ENCODE measurements at regions not wholly inside any gene's neighbourhood (a gene's known extent, or its start where the extent isn't known, plus 50 kb on each side); places are given as distances from the start of the nearest gene placed in this dataset.
A peak's percentile ranks its signal among the peaks of the same experiment; 100 is the strongest.

GRCh38 chr7:106606120-106606519, 54.8 kb downstream of the CCDC71L start:
- DNase-seq, result no peak

- no peak for DNase-seq
These were observed 56.0 kb downstream of the CCDC71L start for GRCh38 chr7:106604971-106605370.

GRCh38 chr7:106604303-106604924, 56.5 kb downstream of the CCDC71L start:
- DNase-seq, result no peak

GRCh38 chr7:106603346-106603745, 57.6 kb downstream of the CCDC71L start:
- no peak for DNase-seq

GRCh38 chr7:106602062-106602461, 58.9 kb downstream of the CCDC71L start:
- no peak for DNase-seq

GRCh38 chr7:106600569-106601373, 60.2 kb downstream of the CCDC71L start:
- DNase-seq, result no peak

- DNase-seq, result peak; percentile 68
These were observed 61.6 kb downstream of the CCDC71L start for GRCh38 chr7:106599343-106599698.

- DNase-seq, result peak; percentile 74
These were observed 62.2 kb downstream of the CCDC71L start for GRCh38 chr7:106598663-106599342.

- DNase-seq, result no peak
These were observed 63.0 kb downstream of the CCDC71L start for GRCh38 chr7:106597751-106598546.

- DNase-seq, result no peak
These were observed 63.9 kb downstream of the CCDC71L start for GRCh38 chr7:106597014-106597413.

- no peak for DNase-seq
These were observed 65.0 kb downstream of the CCDC71L start for GRCh38 chr7:106595922-106596321.

- no peak for DNase-seq
These were observed 67.9 kb downstream of the CCDC71L start for GRCh38 chr7:106593028-106593417.

GRCh38 chr7:106592282-106593027, 68.5 kb downstream of the CCDC71L start:
- DNase-seq, result no peak

GRCh38 chr7:106591146-106591545, 69.8 kb downstream of the CCDC71L start:
- no peak for DNase-seq

GRCh38 chr7:106590209-106590816, 70.6 kb downstream of the CCDC71L start:
- no peak for DNase-seq

- no peak for DNase-seq
These were observed 71.6 kb downstream of the CCDC71L start for GRCh38 chr7:106589198-106589879.

- DNase-seq, result no peak
These were observed 72.3 kb downstream of the CCDC71L start for GRCh38 chr7:106588422-106589197.

GRCh38 chr7:106584914-106585759, 75.8 kb downstream of the CCDC71L start:
- DNase-seq, result no peak
